GOT3 (cell line): ENCODE measurements at regions not wholly inside any gene's neighbourhood (a gene's known extent, or its start where the extent isn't known, plus 50 kb on each side); places are given as distances from the start of the nearest gene placed in this dataset.
A peak's percentile ranks its signal among the peaks of the same experiment; 100 is the strongest.
"Not testable (repeated sequence)": the region's sequence is repeated elsewhere in the genome, so short reads cannot be mapped to it uniquely, and the experiment has no call there.

Experiments
- DNase-seq: peaks from one replicate; lab custom pipeline; 2025; ENCODE audit warnings: mixed read lengths; lab: John Stamatoyannopoulos, UW

GRCh38 chr4:138892483-138893407 lies 122.8 kb upstream of the NOCT start:
- DNase-seq = no peak

GRCh38 chr4:138891631-138892031 lies 124.0 kb upstream of the NOCT start:
- no peak for DNase-seq

DNA sequence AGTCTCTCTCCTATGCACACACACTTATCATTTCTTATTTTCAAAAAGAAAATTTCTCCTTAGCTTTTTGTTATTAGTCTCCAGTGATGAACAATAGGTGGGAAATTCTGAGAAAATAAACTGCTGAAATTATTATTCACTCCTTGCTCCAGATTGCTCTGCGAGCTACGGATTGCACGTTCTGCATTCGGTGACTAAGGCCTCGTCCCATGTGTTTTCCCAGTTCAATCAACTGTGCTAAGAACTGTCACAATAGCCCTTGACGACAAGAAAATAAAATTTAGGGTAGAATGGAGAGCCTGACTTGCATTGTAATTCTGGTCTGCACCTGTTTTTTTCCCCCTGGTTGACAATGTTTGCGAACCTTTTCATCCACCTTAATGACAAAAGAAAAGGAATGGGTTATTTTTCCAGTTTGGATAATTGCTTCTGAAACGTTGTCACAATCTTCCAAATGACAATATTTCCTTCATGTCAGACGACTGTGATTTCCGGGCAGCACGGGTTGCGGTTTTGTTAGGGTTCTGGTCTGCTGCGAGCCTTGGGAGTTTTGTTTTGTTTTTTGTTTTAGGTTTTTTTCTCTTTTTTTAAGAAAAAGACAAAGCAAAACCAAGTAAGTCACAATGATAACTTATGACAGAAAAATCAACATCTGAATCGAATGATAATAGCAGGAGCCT lies 124.5 kb upstream of the NOCT start:
- DNase-seq = no peak

- no peak for DNase-seq
Observed at GRCh38 chr4:138889216-138889615, 126.4 kb upstream of the NOCT start.

GRCh38 chr4:138887741-138888140 lies 127.8 kb upstream of the NOCT start:
- DNase-seq = no peak

GRCh38 chr4:138887341-138887740 lies 128.2 kb upstream of the NOCT start:
- no peak for DNase-seq

DNA sequence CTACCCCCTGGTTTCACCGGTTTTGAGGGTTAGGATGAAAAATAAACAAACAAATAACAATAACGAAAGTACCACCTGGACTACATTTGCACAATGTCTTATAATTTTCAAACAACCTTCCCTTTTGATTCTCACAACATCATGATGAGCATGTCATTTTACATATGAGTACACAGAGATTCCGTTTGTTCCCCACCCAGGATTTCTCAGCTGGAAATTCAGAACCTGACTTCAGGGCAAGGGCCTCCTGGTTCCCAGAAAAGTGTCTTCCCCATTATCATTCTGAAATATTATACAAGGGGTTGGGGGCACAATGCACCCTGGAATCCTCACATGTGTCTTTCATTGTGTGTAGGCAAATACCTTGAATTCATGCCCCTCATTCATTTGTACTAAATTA lies 135.8 kb upstream of the NOCT start:
- DNase-seq = no peak

DNA sequence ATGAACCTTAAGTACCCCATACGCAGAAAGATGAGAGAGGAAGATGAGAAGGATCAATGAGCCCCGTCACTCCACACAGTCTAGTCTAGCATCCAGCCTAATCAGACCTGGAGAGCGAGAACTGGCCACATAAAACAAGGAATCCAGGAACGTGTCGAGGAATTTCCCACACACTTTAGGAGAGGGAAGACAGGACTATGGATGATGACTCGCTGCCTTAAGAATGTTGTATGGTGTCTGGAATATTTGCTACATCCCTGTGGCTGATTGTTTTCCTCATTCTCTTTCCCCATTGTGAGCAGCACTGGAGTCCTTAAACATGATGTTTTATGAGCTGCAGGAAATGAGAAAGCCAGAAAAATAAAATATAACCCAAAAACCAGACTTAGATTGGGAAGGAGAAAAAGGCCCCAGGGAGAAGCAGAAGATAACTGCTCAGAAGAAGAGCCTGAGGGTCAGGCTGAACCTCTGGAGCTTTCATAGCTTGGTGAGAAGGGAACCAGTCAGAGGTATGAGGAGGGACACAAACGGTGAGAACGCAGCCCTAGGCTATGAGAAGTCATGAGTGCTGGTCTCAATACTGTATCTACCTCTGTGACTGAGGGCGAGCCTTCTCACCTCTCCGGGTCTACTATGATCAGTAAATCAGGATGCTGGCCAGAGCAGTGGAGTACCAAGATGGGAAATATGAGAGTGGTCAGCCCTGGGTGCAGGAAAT lies 139.5 kb upstream of the NOCT start:
- no peak for DNase-seq

- DNase-seq = no peak
Observed at GRCh38 chr4:138871555-138871875, 144.1 kb upstream of the NOCT start.

GRCh38 chr4:138870737-138871554 lies 144.6 kb upstream of the NOCT start:
- DNase-seq = peak; percentile 2

DNA sequence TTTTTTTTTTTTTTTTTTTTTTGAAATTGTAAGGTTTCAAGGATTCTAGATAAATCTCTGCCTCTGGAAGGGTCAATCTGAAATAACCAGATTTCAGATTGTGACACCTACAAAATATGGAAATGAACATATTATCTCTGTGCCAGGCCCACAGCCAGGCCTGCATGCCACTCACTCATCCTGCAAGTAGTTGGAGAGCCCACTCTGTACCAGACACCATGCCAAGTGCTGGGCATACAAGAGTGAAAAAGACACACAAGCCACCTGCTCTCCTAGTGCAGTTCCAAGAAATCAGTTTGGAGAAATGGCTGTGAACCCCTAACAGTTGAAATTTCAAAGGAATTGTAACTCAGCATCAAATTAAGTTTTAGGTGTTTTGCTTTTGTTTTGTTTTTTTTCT lies 145.9 kb upstream of the NOCT start:
- DNase-seq = no peak

DNA sequence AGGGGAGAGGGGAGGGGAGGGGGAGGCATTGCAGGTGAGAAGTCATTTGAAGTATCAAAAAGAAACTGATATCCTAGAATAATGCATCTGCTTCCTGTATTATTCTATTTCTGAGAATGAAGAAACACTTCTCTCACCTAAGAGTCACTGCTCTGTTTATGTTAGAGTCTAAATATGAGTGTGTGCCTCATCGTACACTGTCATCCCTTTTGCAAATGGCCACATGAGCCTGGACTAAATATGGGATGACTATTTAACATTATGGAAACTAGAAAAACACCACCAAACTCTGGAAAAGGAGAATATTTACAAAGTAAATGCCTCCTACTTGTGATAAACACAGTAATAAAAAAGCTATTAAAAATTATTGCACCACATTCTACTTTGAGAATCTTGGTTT lies 146.4 kb upstream of the NOCT start:
- no peak for DNase-seq

GRCh38 chr4:138868562-138868961 lies 147.0 kb upstream of the NOCT start:
- no peak for DNase-seq

- DNase-seq = no peak
Observed at GRCh38 chr4:138867404-138867803, 148.2 kb upstream of the NOCT start.

DNA sequence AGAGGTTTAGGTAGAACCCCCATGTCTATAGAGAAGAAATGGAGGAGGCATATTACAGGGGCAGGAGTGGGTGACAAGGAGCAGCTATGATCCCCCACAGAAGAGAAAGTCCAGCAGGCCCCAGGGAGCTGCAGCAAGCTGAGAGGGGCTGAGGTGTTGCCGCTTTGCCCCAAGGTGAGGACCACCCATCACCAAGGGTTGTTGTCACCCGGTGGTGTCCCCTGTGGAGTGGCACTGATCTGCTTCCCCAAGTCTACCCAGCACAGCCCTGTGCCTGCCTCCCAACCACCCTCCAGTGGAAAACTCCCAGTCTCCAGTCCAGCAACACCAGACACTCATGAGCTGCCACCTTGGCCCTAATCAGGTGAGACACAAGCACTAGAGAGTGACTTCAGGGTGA lies 149.3 kb upstream of the NOCT start:
- DNase-seq = no peak

DNA sequence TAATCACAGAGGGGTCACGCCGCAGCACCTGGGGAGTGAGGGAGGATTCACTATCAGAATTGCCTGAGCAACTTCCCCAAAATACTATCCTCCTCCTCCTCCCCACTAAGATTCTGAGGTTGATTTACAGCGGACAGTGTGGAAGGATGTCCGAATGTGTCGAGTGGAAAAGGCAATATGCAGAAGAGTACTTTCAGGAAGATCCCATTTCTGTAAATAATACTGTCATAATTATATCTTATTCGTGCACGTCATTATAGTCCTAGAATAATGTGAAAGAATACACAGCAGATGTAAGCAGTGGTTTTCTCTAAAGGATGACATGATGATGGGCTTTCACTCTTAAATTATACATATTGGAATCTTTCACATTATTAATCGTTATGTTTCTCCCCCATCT lies 149.8 kb upstream of the NOCT start:
- no peak for DNase-seq

DNA sequence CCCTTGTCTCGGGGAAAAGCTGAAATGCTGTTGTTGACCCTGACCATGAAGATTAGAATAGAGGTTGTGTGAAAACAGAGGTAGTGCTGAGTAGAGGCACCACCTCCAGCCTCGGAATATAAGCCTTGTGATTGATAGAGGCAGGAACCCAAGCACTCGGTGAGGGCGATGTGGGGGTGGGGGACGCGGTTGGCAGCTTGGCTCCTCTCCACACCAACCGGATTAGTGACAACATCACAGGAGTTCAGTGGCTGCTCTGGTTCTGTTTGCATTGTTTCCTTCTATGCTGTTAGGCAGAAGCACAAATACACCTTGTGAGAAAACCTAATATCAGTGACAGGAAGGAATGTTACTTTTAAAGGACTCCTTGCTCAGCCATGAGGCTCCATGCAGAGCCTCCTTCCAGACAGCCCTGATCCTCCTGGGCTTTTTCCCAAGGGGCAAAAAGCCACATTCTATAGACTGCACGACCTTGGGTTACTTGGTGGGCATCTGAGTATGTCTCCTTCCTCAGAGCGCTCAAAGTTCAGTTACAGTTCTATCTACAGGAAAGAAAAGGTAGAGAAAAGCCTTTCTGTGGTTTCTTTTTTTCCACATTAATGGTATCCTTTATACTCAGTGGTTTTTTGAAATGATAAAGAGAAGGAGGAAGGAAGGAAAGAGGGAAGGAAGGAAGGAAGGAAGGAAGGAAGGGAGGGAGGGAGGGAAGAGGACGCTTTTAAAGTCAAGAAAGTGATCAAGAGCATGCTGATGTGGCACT lies 150.4 kb upstream of the NOCT start:
- no peak for DNase-seq

DNA sequence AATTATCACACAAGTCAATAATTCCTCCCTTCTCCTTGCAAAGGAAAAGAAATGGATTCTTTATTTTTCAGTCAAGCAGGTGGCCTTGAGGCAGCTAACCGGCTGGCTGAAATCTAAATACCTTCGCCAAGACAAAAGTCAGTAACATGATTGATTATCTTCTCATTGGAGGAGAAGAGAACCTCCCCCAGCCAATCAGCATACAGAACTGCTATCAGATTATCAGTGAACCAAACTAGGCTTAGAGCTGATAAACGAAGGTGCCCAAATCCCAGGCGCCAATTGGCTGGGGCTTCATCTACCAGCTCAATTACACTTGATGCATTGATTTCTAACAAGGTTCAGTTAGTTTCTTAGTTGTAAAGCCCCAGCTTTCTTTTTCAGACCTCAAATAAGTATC lies 152.4 kb upstream of the NOCT start:
- no peak for DNase-seq

- no peak for DNase-seq
Observed at GRCh38 chr4:138861135-138861534, 154.4 kb upstream of the NOCT start.

DNA sequence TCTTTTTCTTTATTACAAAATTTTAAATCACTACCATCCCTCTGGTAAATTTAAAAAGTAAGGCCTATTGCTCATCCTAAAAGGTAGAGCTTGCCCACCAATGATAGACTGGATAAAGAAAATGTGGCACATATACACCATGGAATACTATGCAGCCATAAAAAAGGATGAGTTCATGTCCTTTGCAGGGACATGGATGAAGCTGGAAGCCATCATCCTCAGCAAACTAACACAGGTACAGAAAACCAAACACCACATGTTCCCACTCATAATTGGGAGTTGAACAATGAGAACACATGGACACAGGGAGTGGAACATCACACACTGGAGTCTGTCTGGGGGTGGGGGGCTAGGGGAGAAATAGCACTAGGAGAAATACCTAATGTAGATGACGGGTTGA lies 155.2 kb upstream of the NOCT start:
- DNase-seq = not testable (repeated sequence)

DNA sequence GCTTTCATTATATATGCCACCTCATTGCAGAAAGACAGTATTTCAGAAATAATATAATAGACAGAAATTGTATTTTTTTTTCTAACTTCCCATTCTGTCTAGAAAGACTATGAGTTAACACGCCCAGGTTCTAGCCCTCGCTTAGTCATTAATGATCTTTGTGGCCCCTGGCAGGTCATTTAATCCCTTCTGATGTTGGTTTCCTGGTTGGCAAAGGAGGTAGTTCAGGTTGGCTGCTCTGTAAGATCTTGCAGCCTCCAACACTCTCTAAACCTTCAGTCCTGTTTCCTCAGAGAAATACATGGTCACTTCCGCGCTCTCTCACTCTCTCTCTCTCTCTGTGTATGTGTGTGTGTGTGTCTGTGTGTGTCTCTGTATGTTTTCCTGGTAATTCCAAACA lies 156.3 kb upstream of the NOCT start:
- no peak for DNase-seq
